ENCODE measurements at regions not wholly inside any gene's neighbourhood (a gene's known extent, or its start where the extent isn't known, plus 50 kb on each side); places are given as distances from the start of the nearest gene placed in this dataset.
A peak's percentile ranks its signal among the peaks of the same experiment; 100 is the strongest.

DNA sequence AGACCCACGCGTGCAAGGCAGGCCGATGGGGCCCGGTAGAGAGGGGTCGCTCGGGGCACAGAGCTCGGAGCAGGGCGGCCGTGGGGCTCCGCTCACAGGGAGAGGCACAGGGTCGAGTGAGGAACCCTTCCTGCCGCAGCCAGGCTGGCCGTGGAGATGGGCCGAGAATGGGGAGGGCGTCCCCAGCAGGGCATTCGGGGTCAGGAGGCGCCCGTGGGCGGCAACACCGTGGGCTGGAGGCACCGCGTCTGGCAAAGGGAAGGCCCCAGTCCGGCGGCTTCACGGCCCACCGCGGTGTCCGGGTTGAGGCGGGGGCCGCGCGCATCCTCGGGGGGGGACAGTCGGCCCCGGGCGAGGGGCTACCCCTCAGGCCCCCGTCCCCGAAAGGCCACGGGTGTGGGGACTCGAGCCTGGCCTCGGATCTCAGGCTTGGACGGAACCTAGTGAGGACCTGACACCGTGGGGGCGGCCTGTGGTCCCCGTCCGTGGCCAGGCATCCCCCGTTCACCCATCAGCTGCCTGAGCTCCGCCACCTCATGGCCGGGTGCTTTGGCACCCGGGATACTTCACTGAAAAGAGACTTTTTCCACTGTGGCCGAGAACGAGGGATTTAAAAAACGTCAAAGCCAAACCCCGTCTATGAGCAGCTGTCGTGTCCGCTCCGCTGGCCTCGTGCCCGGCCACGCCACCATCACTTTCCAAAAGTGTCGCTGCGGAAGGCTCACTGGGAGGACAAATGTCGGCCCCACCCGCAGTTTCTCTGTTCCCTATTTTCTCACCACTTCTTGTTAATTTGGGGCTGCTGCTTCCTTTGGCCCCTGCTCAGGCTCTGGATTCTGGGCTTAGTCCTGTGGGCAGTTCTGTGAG lies 73.6 kb downstream of the METRNL start:
- H3K4me1 ChIP-seq (ENCODE audit: control insufficient read depth in 2 of 2, insufficient read depth in 1 of 2, low read depth in 1 of 2, low read length in 2 of 2): peaks cover 0 to 7% of the 10 kb centered on the region in 2 donors
- no peak overlapping the region for H4K91ac ChIP-seq (ENCODE audit: low read depth, low read length, poor library complexity)
- H3K14ac ChIP-seq (ENCODE audit: low read length): no peak overlapping the region
- H2AK5ac ChIP-seq (ENCODE audit: low read depth, low read length): no peak overlapping the region
- no peak overlapping the region for H2BK15ac ChIP-seq (ENCODE audit: low read length)
- H3K4ac ChIP-seq (ENCODE audit: low read length): no peak overlapping the region
- peaks cover 0 to 11% of the 10 kb centered on the region in 2 donors for H3K9me3 ChIP-seq (replicated peaks in 1 of 2; ENCODE audit: control insufficient read depth in 2 of 2, insufficient read depth in 1 of 2, low read depth in 1 of 2, low read length in 2 of 2)
- H3K9ac ChIP-seq (ENCODE audit: low read depth, low read length, poor library complexity): no peak overlapping the region
- H3K23ac ChIP-seq (ENCODE audit: low read depth, low read length, poor library complexity): peak overlapping the region; percentile 14
- H3K79me1 ChIP-seq (ENCODE audit: low read depth, low read length): no peaks in the 10 kb centered on the region
- H3K36me3 ChIP-seq (replicated peaks in 1 of 2; ENCODE audit: control insufficient read depth in 2 of 2, insufficient read depth in 2 of 2, low read length in 2 of 2): no peaks in the 10 kb centered on the region
- no peak overlapping the region for H2BK5ac ChIP-seq (ENCODE audit: low read length)
- H3K4me2 ChIP-seq (ENCODE audit: insufficient read depth, low read length, poor library complexity, severe bottlenecking): no peak overlapping the region
- no peak overlapping the region for H4K8ac ChIP-seq (ENCODE audit: low read depth, low read length)
- H2BK120ac ChIP-seq (ENCODE audit: low read depth, low read length): no peak overlapping the region
- no peak overlapping the region for H3K27ac ChIP-seq (replicated peaks; ENCODE audit: low read length)
- no peak for DNase-seq (ENCODE audit: low spot score)
- no peak overlapping the region for H2AFZ ChIP-seq (ENCODE audit: low read length)
- H3K4me3 ChIP-seq (ENCODE audit: low read length in 2 of 2): no peak overlapping the region
- no peak overlapping the region for H2BK12ac ChIP-seq (ENCODE audit: low read length)
- WGBS, 2 donors (ENCODE audit: extremely low coverage in 2 of 2, insufficient read length in 2 of 2, insufficient replicate concordance in 1 of 2): no CpG with 5 or more reads among the region's 64 CpGs
- H3K27me3 ChIP-seq (ENCODE audit: control insufficient read depth in 3 of 3, insufficient read depth in 3 of 3, low read depth in 1 of 3, low read length in 3 of 3): no peaks in the 10 kb centered on the region
- no peak overlapping the region for H3K18ac ChIP-seq (ENCODE audit: low read length)

DNA sequence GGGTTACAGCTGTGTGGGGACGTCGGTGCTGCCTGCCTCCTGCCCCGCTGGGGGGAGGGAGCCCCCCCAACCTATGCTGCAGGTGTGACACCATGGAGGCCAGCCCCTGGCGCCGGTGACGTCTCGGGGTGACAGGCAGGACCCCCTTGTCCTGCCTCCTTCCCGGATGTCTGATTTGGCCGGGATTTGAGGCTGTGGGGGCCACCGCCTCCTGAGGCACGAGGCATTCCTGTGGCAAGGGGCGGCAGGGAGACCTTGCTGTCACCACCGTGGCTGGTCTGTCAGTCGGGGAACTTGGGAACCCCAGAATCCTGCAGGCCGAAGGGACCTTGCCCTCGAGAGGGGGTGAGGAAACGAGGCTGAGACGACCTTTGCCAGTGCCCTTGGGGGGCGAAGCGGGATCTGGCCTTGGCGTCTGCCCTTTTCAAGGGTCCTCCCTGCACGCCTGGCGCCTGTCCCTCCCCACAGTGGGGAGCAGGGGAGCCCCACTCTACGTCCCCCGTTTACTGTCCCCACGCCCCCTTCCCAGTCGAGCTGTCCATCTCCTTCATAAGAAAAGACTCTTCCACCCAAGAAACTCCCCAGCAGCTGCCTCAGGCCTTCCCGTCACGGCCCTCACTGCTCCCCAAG lies 74.4 kb downstream of the METRNL start:
- Histone ChIP-seq H3K18ac (ENCODE audit: low read length) (no peak overlapping the region), H3K4me2 (ENCODE audit: insufficient read depth, low read length, poor library complexity, severe bottlenecking) (no peak overlapping the region)
- WGBS, 2 donors (ENCODE audit: extremely low coverage in 2 of 2, insufficient read length in 2 of 2, insufficient replicate concordance in 1 of 2): no CpG with 5 or more reads among the region's 29 CpGs

DNA sequence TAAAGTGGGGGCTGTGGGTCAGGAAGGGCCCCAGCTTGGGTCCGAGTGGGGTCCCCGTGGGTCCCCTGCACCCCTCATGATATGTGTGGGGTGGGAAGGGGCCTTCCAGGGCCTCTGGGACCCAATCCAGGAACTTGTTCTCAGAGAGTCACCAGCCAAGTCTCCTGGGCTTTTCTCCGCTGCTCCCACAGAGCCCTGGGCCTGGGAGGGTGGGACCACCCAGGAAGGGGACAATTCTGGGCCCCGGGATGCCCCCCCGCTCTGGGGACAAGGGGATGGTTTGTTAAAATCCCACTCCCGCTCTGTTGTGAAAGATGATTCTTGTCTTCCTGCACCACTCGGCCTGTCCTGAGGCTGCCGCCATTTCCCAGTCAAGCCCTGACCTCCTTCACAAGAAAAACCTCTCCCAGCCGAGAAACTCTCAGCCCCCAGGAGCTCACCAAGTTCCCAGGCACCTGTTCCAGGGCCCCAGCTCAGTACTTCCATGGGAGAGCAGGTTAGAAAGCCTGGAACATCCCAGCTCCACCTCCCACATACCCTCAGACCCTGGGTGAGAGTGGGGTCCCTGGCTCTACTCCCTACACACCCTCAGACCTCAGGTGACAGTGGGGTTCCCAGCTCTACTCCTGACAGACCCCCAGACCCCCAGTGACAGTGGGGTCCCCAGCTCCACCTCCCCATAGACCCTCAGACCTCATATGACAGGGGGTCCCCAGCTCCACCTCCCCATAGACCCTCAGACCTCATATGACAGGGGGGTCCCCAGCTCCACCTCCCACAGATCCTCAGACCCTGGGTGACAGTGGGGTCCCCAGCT lies 75.1 kb downstream of the METRNL start:
- H2BK120ac ChIP-seq (ENCODE audit: low read depth, low read length): no peak overlapping the region
- H3K36me3 ChIP-seq (replicated peaks in 1 of 2; ENCODE audit: control insufficient read depth in 2 of 2, insufficient read depth in 2 of 2, low read length in 2 of 2): no peaks in the 10 kb centered on the region

More for the DNA sequence above, 74.4 kb downstream of the METRNL start:
- peaks cover 0 to 7% of the 10 kb centered on the region in 2 donors for H3K4me1 ChIP-seq (ENCODE audit: control insufficient read depth in 2 of 2, insufficient read depth in 1 of 2, low read depth in 1 of 2, low read length in 2 of 2)
- H3K14ac ChIP-seq (ENCODE audit: low read length): peak overlapping the region; percentile 15
- H4K8ac ChIP-seq (ENCODE audit: low read depth, low read length): no peak overlapping the region
- H3K4ac ChIP-seq (ENCODE audit: low read length): no peak overlapping the region
- H2AK5ac ChIP-seq (ENCODE audit: low read depth, low read length): peak overlapping the region; percentile 41
- H2BK15ac ChIP-seq (ENCODE audit: low read length): no peak overlapping the region
- H3K79me1 ChIP-seq (ENCODE audit: low read depth, low read length): no peaks in the 10 kb centered on the region
- H2AFZ ChIP-seq (ENCODE audit: low read length): no peak overlapping the region
- no peak overlapping the region for H2BK120ac ChIP-seq (ENCODE audit: low read depth, low read length)
- H3K4me3 ChIP-seq (ENCODE audit: low read length in 2 of 2): no peak overlapping the region
- no peak overlapping the region for H2BK5ac ChIP-seq (ENCODE audit: low read length)
- no peak overlapping the region for H3K27ac ChIP-seq (replicated peaks; ENCODE audit: low read length)
- H3K9me3 ChIP-seq (replicated peaks in 1 of 2; ENCODE audit: control insufficient read depth in 2 of 2, insufficient read depth in 1 of 2, low read depth in 1 of 2, low read length in 2 of 2): peaks cover 0 to 9% of the 10 kb centered on the region in 2 donors
- H3K27me3 ChIP-seq (ENCODE audit: control insufficient read depth in 3 of 3, insufficient read depth in 3 of 3, low read depth in 1 of 3, low read length in 3 of 3): no peaks in the 10 kb centered on the region
- no peak for DNase-seq (ENCODE audit: low spot score)
- peak overlapping the region; percentile 14 for H3K23ac ChIP-seq (ENCODE audit: low read depth, low read length, poor library complexity)
- no peaks in the 10 kb centered on the region for H3K36me3 ChIP-seq (replicated peaks in 1 of 2; ENCODE audit: control insufficient read depth in 2 of 2, insufficient read depth in 2 of 2, low read length in 2 of 2)
- H2BK12ac ChIP-seq (ENCODE audit: low read length): no peak overlapping the region
- H3K9ac ChIP-seq (ENCODE audit: low read depth, low read length, poor library complexity): peak overlapping the region; percentile 17
- H4K91ac ChIP-seq (ENCODE audit: low read depth, low read length, poor library complexity): no peak overlapping the region

More for the DNA sequence above, 75.1 kb downstream of the METRNL start:
- H3K4me2 ChIP-seq (ENCODE audit: insufficient read depth, low read length, poor library complexity, severe bottlenecking): no peak overlapping the region
- H3K4ac ChIP-seq (ENCODE audit: low read length): no peak overlapping the region
- peak overlapping the region; percentile 40 for H2AFZ ChIP-seq (ENCODE audit: low read length)
- no peak overlapping the region for H3K4me3 ChIP-seq (ENCODE audit: low read length in 2 of 2)
- no peak overlapping the region for H2BK12ac ChIP-seq (ENCODE audit: low read length)
- H3K14ac ChIP-seq (ENCODE audit: low read length): no peak overlapping the region
- no CpG with 5 or more reads among the region's 9 CpGs for WGBS, 2 donors (ENCODE audit: extremely low coverage in 2 of 2, insufficient read length in 2 of 2, insufficient replicate concordance in 1 of 2)
- no peak overlapping the region for H3K18ac ChIP-seq (ENCODE audit: low read length)
- DNase-seq (ENCODE audit: low spot score): no peak
- peaks cover 0 to 7% of the 10 kb centered on the region in 2 donors for H3K4me1 ChIP-seq (ENCODE audit: control insufficient read depth in 2 of 2, insufficient read depth in 1 of 2, low read depth in 1 of 2, low read length in 2 of 2)
- H4K91ac ChIP-seq (ENCODE audit: low read depth, low read length, poor library complexity): no peak overlapping the region
- no peak overlapping the region for H3K27ac ChIP-seq (replicated peaks; ENCODE audit: low read length)
- no peaks in the 10 kb centered on the region for H3K79me1 ChIP-seq (ENCODE audit: low read depth, low read length)
- no peak overlapping the region for H2AK5ac ChIP-seq (ENCODE audit: low read depth, low read length)
- no peak overlapping the region for H2BK15ac ChIP-seq (ENCODE audit: low read length)
- H2BK5ac ChIP-seq (ENCODE audit: low read length): no peak overlapping the region
- H3K9me3 ChIP-seq (replicated peaks in 1 of 2; ENCODE audit: control insufficient read depth in 2 of 2, insufficient read depth in 1 of 2, low read depth in 1 of 2, low read length in 2 of 2): peaks cover 0 to 9% of the 10 kb centered on the region in 2 donors
- H4K8ac ChIP-seq (ENCODE audit: low read depth, low read length): no peak overlapping the region
- peak overlapping the region; percentile 21 for H3K9ac ChIP-seq (ENCODE audit: low read depth, low read length, poor library complexity)
- H3K23ac ChIP-seq (ENCODE audit: low read depth, low read length, poor library complexity): no peak overlapping the region
- H3K27me3 ChIP-seq (ENCODE audit: control insufficient read depth in 3 of 3, insufficient read depth in 3 of 3, low read depth in 1 of 3, low read length in 3 of 3): no peaks in the 10 kb centered on the region

All from neuronal stem cell (in vitro differentiated cells).